ENCODE measurements at regions not wholly inside any gene's neighbourhood (a gene's known extent, or its start where the extent isn't known, plus 50 kb on each side); places are given as distances from the start of the nearest gene placed in this dataset.
"Not testable (repeated sequence)": the region's sequence is repeated elsewhere in the genome, so short reads cannot be mapped to it uniquely, and the experiment has no call there.

DNA sequence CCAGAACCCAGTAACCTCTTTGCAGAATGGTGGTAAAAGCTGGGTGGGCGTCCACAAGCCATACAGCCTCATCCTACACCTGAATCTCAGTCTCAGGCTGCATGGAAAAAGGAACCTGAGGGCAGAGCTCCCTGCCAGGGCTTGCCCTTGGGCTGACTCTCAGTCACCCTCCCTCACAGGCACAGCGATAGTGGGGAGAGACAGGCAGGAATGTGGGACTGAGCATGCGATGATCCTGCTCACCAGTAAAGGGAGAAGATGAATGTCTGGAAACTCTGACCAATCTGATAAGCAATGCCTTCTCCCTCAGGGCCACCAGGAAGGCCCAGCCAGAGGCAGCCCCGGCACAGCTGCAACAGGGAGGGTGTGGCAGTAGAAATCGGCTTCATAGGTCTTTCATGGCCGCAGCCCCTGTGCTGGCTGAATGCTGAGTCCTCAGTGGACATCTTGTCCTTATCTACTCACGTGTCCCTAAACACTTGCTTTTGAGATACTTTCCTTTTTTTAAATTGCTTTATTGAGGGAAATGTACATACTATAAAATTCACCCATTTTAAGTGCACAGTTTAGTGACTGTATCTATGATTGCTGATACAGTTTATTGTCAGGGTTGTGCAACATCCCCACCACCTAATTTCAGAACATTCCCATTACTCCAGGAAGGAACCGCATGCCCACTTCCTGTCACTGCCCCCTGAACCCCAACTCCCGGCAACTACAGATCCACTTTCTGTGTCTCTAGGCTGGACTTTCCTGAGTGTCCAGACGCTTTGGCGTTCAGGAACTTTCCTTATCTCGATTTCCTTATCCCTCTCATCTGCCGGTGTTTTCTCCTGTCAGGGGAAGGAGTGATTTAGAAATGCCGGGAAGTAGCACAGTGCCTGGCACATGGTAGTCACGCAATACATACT, 258.1 kb downstream of the PCNX1 start:
- no peak for DNase-seq (ENCODE audit: low read depth)

GRCh38 chr14:71166180-71166837, 259.1 kb downstream of the PCNX1 start:
- no peak for DNase-seq (ENCODE audit: low read depth)

- DNase-seq (ENCODE audit: low read depth) = not testable (repeated sequence)
These were observed 260.2 kb downstream of the PCNX1 start for GRCh38 chr14:71167325-71167950.

GRCh38 chr14:71168161-71168560, 260.9 kb downstream of the PCNX1 start:
- not testable (repeated sequence) for DNase-seq (ENCODE audit: low read depth)

DNA sequence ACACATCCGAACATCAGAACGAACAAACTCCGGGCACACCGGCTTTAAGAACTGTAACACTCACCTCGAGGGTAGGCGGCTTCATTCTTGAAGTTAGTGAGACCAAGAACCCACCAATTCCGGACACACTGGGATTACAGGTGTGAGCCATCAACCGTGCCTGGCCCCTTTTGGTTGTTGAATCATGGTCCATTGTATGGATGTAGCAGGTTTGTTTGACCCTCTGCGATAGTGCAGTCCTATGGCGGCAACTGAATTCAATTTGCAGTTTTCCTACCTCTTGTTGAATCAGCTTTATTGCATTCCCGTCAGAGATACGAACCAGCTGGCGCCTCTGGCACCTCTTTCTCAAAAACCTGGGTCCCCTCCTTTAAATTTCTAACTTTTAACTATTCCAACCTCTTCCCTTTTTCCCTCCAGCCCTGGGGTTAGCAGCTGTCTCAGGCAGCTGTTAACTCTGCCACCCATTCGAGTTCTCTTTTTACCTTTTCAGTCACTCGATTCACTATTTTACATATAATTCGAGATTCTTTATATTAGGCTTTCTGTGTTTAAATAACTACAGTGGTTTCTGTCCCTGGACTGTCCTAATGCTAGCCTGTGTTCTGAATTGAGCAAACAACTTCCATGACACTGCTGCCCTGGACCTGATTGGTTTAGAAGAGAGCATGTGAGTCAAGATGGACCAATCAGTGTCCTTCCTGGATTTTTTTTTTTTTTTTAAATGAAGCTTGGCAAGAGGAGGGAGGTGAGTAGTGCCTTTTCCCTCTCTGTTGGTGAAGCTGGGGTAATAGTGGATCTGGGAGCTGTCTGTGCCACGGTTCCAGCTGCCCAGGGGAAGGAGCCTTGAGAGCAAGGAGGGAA, 261.5 kb downstream of the PCNX1 start:
- DNase-seq (ENCODE audit: low read depth) = no peak

DNA sequence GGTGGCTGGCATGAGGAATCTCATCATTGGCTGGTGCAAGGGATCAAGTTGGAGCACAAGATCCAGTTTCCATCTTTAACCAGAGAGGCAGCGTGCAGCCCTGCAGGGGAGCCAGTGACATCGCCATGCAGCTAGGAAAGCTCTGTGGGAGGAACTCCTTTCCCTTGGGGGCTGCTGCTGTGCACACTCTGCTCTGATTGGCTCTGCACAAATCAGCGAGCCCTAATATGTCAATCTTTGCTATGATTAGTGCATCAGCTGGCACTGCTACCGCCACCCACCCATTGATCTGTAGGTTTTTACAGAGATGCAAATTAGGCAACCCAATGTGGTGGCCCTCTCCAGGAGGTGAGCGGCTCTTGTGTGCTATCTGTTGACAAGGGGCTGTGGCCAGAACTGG, 262.6 kb downstream of the PCNX1 start:
- no peak for DNase-seq (ENCODE audit: low read depth)

DNA sequence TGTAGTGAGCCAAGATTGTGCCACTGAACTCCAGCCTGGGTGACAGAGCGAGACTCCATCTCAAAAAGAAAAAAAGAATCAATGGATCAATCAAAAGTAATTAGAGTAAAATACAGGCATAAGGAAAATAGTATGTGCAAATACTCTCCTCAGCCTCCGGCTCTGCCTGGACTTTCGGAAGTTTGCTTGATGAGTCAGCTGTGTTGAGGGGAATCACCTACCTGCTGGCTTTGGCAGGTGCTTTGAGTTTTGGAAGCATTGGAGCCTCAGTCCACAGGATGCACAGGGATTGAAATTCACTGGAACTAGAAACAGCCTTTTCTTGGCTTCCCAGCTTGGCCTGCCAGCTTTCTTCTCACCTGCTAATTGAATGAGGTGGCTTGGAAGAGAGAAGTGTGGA, 268.2 kb downstream of the PCNX1 start:
- DNase-seq (ENCODE audit: low read depth) = no peak

DNA sequence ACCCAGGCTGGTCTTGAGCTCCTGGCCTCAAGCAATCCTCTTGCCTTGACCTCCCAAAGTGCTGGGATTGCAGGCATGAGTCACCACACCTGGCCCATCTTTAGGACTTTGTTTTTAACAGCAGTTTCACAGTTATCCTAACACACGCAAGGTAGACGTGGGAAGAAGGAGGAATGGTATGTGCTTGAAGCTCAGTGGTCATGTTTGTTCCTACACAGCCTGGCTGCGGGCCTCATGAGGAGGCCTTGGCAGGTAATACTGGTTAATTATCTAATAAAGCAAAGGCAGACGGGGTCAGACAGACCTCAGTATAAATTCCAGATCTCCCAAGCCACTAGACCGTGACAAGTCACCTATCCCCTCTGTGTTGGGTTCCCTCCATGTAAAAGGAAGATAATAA, 271.8 kb downstream of the PCNX1 start:
- no peak for DNase-seq (ENCODE audit: low read depth)

- no peak for DNase-seq (ENCODE audit: low read depth)
These were observed 273.1 kb downstream of the PCNX1 start for GRCh38 chr14:71180397-71180796.

GRCh38 chr14:71181215-71182003, 274.1 kb downstream of the PCNX1 start:
- no peak for DNase-seq (ENCODE audit: low read depth)

- no peak for DNase-seq (ENCODE audit: low read depth)
These were observed 276.8 kb downstream of the PCNX1 start for GRCh38 chr14:71183876-71184689.

DNA sequence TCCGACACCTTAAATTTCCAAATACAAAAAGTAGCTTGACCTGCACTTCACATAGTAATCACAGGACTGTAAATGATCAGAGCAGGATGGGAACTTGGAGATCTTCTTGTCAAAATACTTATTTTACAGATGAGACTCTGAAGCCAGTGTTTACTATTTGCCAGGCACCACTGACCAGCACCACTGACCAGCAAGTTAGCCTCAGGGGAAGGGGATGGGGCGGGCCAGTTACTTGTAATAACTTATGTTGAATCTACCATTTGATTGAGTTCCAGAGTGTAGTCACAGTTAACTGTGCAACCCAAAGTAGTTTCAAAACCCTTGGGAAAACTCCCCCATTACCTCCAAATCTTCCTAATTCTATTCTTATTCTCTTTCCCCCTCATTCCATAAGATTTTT, 278.4 kb downstream of the PCNX1 start:
- DNase-seq (ENCODE audit: low read depth) = no peak

DNA sequence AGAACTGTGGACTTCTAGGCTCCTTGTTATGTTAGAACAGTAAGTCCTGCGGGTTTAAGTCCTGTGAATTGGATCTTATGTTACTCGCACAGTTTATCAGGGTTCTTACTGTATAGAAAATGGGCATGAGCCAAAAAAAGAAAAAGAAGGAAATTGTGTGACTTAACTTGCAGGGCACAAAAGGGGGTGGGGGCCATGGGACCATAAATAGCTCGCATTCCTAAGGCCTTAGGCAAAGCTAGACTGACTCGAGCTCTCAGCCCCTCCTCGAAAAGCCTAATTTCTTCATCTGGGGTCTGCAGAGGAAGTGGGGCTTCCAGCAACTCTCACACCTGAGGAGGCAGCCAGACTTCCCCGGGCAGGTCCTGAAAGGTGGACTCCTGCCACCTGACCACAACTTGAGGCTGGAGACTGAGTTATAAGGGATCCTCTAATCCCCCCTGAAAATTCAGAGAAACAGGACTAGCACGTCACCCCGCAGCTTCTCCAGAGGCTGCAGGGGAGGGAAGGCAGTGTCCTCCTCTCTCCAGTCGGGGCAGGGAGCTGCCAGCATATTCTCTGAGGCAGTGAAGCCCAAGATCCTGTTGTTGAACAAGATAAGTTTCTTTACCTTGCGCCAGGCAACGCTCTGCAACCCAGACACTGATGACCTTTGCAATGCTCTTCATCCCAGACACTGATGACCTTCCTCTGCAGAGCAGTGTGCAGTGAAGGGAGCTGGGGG, 280.5 kb downstream of the PCNX1 start:
- DNase-seq (ENCODE audit: low read depth) = no peak

DNA sequence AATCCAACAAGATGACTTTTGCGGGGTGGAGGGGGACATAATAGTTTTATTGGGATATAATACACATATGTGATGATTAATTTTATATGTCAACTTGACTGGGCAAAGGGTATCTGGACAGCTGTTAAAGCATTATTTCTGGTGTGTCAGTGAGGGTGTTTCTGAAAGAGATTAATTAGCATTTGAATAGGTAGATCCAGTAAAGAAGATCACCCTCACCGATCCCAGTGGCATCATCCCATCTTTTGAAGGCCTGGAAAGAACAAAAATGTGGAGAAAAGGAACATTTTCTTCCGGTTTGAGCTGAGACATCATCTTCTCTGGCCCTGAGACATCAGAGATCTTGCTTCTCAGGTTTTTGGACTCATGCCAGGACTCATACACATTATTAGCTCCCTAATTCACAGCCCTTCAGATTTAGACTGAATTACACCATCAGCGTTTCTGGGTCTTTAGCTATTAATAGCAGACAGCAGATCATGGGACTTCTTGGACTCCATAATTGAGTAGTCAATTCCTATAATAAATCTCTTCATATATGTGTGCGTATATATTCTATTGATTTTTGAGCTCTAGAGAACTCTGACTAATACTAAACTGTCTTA, 283.6 kb downstream of the PCNX1 start:
- DNase-seq (ENCODE audit: low read depth) = no peak

DNA sequence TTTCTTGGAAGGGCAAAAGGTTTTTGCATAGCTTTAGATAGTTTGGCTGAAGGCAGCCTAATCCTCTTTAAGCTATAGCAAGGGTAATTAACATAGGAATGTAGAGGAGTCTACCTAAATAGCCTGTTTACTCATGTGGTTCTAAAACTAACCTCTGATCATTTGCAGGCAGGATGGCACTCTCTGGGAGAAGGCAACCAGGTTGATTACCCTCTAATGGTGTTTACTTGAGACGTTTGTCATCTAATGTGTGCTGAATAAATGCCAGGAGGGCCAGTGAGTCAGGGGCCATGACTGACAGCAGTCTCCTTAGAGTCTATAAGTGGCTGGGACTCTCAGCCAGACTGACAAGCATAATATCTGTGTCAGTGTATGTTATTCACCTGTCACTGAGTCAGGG, 286.4 kb downstream of the PCNX1 start:
- no peak for DNase-seq (ENCODE audit: low read depth)

DNA sequence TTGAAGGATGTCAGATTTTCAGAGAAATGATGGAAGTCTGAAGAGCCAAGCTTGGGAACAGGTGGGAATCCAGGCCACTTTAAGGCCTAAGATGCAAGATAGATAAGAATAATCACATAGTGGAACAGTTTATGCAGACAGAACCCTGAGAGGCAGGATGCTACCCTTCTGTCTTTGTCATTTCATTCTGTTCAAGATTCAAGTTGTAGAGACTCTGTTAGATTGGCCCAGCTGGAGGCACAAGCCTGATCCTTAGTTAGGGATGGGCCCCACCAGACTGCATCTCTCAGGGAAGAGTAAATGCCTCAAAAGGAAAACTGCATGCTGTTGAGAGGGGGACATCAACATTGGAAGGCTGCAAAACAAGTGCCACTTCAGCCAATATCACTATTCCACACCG, 287.0 kb downstream of the PCNX1 start:
- DNase-seq (ENCODE audit: low read depth) = no peak

DNA sequence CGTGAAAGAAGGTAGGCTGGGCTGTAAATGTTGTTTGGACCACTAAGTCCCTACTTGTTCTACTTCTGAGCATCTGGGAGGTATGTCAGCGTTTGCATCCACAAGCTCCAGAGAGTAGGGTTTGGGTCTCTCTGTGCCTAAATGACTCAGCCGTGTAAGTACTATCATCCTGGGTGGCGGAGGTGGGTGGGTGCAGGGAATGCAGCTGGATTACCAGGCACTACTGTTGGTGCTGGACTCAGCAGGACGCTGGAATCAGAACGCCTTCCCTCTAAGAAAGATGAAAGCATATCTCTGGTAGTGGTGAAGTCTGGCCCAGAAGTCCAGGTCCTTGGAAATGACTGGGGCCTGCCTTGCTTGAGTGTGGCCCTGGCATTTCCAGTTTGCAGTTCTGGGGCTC, 289.7 kb downstream of the PCNX1 start:
- DNase-seq (ENCODE audit: low read depth) = no peak

DNA sequence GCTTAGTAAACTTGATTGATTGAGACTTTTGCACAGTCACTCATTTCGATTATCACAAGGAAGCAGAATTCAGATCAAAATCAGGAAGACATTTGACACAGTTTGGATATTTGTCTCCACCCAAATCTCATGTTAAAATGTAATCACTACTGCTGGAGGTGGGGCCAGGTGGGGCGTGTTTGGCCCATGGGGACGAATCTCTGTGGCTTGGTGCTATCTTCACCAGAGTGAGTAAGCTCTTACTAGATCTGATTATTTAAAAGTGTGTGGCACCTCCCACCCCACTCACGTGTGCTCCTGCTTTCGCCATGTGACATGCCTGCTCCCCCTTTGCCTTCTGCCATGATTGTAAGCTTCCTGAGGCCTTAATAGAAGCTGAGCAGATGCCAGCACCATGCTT, 291.4 kb downstream of the PCNX1 start:
- DNase-seq (ENCODE audit: low read depth) = no peak

GRCh38 chr14:71201840-71202239, 294.6 kb downstream of the PCNX1 start:
- DNase-seq (ENCODE audit: low read depth) = no peak

All from stimulated activated CD8-positive, alpha-beta memory T cell treated with anti-CD3 and anti-CD28 coated beads, Interleukin-12 subunit alpha, Interleukin-12 subunit beta, amount 100 ng/mL, for 4 hours (primary cell).